Stimulated activated CD8-positive, alpha-beta memory T cell treated with anti-CD3 and anti-CD28 coated beads, Interleukin-2, amount 100 ng/mL, for 1 hour (primary cell): ENCODE measurements at regions not wholly inside any gene's neighbourhood (a gene's known extent, or its start where the extent isn't known, plus 50 kb on each side); places are given as distances from the start of the nearest gene placed in this dataset.

Source experiments
- DNase-seq, 2 donors: peaks; one replicate each; pipeline ENCODE4 v3.0.0-alpha.2; 2020; ENCODE audit warnings: low read depth in 2 of 2

DNA sequence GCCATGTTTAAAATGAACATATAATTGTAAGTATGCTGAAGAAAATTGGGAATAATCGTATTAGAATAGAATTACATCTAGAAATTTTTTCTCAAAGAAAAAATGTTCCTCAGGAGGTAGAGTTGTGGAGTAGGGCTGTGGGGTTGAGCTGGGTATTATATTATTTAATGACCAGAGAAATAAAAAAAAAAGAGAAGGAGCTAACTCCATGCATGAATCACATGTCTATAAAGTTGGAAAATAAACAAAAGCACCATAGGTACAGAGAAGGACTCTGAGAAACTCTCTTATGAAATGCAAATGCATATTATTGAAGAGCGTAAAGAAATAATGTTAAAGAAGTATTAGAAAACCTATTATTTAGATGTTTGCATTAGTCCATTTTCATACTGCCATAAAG lies 405.5 kb downstream of the EFNB2 start:
- DNase-seq: no peak

DNA sequence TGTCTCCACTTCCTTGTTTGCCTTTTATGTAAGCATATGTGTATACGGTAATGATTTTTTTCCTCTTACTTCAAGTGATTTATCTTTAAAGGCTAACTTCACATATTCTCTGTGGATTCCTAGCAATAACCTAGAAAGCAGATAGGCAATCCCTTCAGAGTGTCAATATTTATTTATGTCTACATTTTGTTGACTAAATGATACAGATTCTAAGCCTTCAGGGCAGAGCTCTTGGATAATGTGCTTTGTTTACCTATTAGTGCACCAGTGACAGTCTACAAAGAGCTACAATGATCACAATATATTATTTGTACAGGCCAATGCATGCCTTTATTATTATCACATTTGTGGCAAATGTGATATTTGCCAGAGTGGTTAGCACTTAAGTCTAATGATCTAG lies 406.2 kb downstream of the EFNB2 start:
- no peak for DNase-seq

DNA sequence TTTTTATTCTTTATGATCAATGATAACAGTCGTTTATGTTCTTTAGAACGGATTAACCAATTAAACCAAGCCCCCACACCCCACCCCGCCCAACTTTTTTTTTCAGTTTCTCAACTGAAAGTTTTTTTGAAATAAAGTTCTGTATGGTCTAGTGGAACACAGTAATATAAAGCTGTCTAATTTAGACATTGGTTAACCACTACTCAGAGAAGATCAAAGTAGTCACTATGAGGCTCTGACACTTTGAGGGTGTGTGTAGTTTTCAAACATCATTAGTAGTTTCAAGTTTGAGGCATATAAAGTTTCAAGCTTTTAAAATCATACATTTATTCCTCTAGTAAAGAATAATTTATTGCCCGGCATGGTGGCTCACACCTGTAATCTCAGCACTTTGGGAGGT lies 413.2 kb downstream of the EFNB2 start:
- DNase-seq: no peak

GRCh38 chr13:106121173-106121754 lies 414.2 kb downstream of the EFNB2 start:
- DNase-seq: no peak

GRCh38 chr13:106118996-106119395 lies 416.5 kb downstream of the EFNB2 start:
- DNase-seq: no peak

- no peak for DNase-seq
Measured at GRCh38 chr13:106118050-106118449, 417.4 kb downstream of the EFNB2 start.

DNA sequence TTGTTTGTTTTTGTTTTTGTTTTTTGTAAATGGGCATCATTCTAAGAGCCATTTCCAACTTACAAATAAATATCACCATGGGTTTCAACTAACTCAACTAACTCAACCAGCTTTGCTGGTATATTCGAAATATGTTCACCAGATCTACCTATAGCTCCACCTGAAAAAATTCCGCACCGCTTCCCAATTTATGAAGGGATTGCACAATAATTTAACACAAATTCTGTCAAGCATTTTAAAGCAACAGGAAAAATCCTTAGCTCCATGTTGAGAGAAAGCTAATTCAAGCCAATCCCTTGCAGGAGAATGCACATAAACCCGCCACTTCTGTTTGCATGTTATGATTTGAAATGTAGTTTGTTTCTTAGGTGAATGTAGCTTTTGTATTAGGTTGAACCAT lies 417.8 kb downstream of the EFNB2 start:
- no peak for DNase-seq

DNA sequence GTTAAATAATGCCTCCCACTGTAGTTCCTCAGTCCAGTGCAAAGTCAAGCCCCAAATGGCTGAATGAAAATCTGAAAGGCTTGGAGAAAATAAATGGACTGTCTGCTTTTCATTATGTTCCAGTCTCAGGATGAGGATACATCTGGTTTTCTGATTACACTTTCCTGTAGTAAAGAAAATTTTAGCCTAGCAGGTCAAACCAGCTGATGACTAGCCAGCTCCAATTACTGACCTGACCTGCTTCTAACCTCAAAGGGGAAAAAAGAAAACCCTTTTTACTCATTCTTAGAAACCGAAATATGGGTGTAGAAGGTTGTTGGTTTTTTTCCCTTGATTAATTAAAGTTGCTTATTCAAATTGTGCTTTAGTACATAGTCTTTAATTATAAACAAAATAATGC lies 418.4 kb downstream of the EFNB2 start:
- DNase-seq: no peak

DNA sequence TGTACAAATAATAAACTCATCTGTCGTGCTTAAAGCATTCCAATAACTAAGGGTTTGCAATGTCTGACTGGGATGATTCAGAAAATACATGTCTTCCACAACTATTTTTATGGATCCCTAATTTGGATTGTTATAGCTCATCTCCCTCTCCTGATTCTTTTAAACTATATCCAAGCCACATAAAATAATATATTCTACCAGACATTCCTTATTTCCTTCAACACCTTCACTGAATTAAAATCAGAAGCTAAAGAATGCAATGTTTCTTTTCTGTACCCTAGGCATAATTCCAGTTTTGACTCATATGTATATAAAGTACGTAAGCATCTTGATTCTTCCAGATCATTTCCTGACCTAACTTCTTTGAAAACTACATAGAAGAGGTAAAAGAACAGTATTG lies 420.4 kb downstream of the EFNB2 start:
- no peak for DNase-seq

DNA sequence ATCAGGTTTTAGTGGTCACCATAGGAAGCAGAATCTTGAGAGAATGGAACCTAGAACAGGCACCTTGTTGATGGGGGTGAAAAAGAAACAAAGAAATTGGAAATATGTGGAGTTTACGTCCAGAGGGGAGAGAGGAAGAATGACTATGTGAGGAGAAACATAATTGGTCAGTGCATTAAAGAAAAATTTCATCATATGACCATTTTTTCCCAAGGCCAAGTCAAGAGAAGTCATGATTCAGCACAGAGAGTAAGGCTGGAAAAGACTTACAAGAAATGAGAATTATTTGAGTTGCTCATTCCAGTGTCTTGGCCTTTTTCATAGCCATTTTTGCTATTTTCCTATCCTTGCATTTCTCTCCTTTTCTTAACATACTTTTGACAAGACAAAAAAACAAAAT lies 421.7 kb downstream of the EFNB2 start:
- DNase-seq: no peak

- no peak for DNase-seq
Measured at GRCh38 chr13:106112191-106112590, 423.3 kb downstream of the EFNB2 start.

- DNase-seq: no peak
Measured at GRCh38 chr13:106110241-106110855, 425.1 kb downstream of the EFNB2 start.

- DNase-seq: no peak
Measured at GRCh38 chr13:106109391-106109791, 426.1 kb downstream of the EFNB2 start.

- no peak for DNase-seq
Measured at GRCh38 chr13:106108346-106108745, 427.1 kb downstream of the EFNB2 start.

- DNase-seq: no peak
Measured at GRCh38 chr13:106107061-106107460, 428.4 kb downstream of the EFNB2 start.

GRCh38 chr13:106105153-106105552 lies 430.3 kb downstream of the EFNB2 start:
- no peak for DNase-seq

DNA sequence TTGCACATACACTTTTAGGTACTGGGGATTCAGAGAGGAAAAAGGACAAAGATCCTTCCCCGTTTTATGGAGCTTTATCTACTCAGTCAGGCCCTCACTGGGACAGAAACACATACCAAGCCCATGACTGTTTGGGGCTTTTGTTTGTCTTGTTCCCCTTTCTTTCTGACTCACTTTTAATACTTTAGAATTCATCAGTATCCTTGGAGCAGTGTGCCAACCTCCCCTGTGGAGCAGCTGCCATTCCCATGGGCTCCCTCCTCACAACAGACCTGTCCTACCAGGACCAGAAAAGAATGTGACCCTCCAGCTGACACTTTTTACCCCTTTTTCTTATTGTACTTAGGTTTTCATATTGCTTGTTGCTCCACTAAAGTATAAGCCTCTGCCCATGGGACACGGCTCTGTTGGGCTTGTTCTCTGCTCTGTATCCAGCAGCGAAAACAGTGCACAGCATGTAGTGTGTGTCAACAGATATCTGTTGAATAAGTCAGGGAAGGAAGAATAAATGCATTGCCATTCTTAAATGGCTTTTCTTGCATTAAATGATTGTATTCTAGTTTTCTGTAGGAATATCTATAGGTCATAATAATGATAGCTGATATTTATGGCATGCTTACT lies 431.1 kb downstream of the EFNB2 start:
- no peak for DNase-seq

DNA sequence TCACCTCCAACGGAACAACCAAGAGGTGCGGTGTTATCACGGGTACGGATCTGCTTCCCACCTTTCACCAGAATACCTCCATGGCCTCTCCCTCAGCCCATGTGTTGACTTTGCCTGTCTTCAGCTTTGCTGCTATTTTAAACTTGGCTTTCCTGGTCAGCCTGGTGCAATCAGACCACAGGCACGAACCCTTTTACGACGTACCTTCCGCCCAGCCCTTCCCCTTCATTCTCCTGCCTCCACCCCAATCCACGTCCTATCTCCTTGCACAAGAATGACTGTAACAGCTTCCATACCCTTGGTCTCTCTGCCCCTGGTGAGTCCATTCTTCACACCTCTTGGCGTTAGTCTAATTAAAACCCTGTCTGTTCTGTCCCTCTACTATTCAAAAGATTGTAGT lies 431.7 kb downstream of the EFNB2 start:
- no peak for DNase-seq

GRCh38 chr13:106102786-106103185 lies 432.7 kb downstream of the EFNB2 start:
- DNase-seq: no peak

DNA sequence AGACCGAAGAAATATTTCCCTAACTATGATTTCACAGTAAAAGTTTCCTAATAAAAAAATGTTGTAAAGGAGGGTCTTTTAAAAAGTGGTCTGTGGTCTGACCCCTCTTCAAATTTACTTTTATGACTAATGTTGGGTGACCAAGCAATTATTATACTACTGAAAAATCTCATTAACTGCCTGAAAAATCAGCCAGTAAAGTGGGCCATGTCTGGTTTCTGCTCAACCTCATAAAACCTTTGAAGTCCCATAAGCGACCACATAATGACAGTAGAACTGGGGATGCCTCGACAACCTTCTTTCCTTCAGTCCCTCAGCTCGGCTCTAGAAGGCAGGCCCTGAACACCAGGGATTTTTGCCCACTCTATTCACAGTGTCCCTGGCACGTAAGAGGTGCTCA lies 434.3 kb downstream of the EFNB2 start:
- DNase-seq: no peak

GRCh38 chr13:106100171-106100919 lies 435.1 kb downstream of the EFNB2 start:
- DNase-seq: no peak

GRCh38 chr13:106099765-106100164 lies 435.7 kb downstream of the EFNB2 start:
- DNase-seq: no peak

DNA sequence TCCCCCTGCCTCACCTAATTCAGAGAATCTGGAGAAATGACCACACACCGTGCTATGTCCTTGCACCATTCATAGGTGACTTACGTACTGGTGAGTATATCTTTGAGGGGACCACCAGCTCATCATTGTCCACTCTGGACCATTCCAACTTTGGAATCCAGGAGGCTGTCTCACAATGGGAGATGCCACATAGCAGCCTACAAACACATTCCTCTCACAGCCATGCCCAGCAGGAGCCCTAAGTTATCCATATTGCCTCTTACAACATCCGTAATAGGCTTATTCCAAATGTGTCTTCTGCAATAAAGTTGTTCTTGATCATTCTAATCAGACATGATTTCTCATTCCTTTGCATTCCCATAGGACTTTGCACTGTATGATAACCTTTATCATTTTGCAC lies 436.7 kb downstream of the EFNB2 start:
- DNase-seq: no peak
